ENCODE measurements at regions not wholly inside any gene's neighbourhood (a gene's known extent, or its start where the extent isn't known, plus 50 kb on each side); places are given as distances from the start of the nearest gene placed in this dataset.

DNA sequence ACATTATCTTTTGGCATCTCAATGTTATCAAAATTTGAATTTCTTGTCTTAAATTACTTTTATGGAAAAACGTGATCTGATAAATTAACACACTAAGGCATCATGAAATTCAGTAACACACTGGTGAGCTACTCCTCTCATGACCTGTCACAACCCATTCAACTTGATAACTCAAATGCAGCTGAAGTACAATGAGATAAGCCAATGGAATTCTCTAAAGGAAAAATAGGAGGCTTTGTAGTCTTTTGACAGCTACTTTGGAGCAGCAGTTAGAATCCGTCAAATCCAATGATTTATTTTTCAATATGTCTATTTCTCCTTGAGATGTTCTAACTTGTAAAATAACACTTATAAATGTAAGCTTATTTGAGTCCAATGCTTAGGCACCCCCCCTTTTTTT is 1029.4 kb downstream of the TRHDE start:
- ChIA-PET CTCF (no interaction called here), POLR2A (no interaction called here)
- Histone ChIP-seq H3K4me3 (ENCODE audit: low read length) (no peak overlapping the region), H3K4me1 (ENCODE audit: insufficient read depth, low read length) (no peaks in the 10 kb centered on the region), H3K27me3 (ENCODE audit: control insufficient read depth in 1 of 2, insufficient read depth in 2 of 2, low read length in 2 of 2) (no peaks in the 10 kb centered on the region), H3K9me3 (ENCODE audit: control insufficient read depth in 1 of 2, insufficient read depth in 1 of 2, low read length in 2 of 2) (peaks cover 0 to 5% of the 10 kb centered on the region in 2 experiments), H3K36me3 (ENCODE audit: insufficient read depth, low read length) (no peaks in the 10 kb centered on the region), H3K27ac (ENCODE audit: low read depth in 1 of 2, low read length in 2 of 2) (no peak overlapping the region)
- ATAC-seq (ENCODE audit: poor library complexity) (no peak), DNase-seq (no peak)
- Mint-ChIP-seq H3K4me3 (no peak overlapping the region), H3K9me3 (peaks cover 6% of the 10 kb centered on the region), H3K27me3 (no peaks in the 10 kb centered on the region), H3K36me3 (ENCODE audit: low read depth) (no peaks in the 10 kb centered on the region), H3K4me1 (ENCODE audit: low read depth) (no peaks in the 10 kb centered on the region), H3K27ac (no peak overlapping the region)
- intact Hi-C loops (cut with DNase I, micrococcal nuclease): no loop called here
- TF ChIP-seq, protein P1, sequence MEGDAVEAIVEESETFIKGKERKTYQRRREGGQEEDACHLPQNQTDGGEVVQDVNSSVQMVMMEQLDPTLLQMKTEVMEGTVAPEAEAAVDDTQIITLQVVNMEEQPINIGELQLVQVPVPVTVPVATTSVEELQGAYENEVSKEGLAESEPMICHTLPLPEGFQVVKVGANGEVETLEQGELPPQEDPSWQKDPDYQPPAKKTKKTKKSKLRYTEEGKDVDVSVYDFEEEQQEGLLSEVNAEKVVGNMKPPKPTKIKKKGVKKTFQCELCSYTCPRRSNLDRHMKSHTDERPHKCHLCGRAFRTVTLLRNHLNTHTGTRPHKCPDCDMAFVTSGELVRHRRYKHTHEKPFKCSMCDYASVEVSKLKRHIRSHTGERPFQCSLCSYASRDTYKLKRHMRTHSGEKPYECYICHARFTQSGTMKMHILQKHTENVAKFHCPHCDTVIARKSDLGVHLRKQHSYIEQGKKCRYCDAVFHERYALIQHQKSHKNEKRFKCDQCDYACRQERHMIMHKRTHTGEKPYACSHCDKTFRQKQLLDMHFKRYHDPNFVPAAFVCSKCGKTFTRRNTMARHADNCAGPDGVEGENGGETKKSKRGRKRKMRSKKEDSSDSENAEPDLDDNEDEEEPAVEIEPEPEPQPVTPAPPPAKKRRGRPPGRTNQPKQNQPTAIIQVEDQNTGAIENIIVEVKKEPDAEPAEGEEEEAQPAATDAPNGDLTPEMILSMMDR (IDR thresholded peaks at IDR 0.05): no peak

DNA sequence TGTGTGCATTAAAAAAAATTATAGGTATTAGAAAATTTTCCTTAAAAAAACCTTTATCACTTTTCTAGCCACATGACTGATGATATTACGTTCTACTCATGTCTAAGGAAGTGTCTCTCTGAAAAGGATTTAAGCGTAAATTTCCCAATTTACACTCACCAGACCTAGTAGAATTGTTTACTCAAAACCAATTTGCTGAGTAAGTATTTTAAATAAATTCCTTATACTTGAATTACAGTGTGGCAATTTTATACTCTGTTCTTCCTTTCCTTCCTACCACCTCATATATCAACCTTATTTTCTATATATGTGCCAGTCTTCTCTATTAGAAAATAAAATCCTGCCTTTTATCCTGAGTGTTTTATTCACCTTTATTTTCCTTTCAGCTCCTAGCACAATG is 1035.1 kb downstream of the TRHDE start:
- Mint-ChIP-seq H3K36me3 (ENCODE audit: low read depth) (no peaks in the 10 kb centered on the region), H3K27me3 (no peaks in the 10 kb centered on the region), H3K9me3 (peaks cover 8% of the 10 kb centered on the region), H3K27ac (no peak overlapping the region), H3K4me3 (no peak overlapping the region), H3K4me1 (ENCODE audit: low read depth) (no peaks in the 10 kb centered on the region)
- Histone ChIP-seq H3K36me3 (ENCODE audit: insufficient read depth, low read length) (no peaks in the 10 kb centered on the region), H3K27ac (ENCODE audit: low read depth in 1 of 2, low read length in 2 of 2) (no peak overlapping the region), H3K4me3 (ENCODE audit: low read length) (no peak overlapping the region), H3K27me3 (ENCODE audit: control insufficient read depth in 1 of 2, insufficient read depth in 2 of 2, low read length in 2 of 2) (no peaks in the 10 kb centered on the region), H3K9me3 (ENCODE audit: control insufficient read depth in 1 of 2, insufficient read depth in 1 of 2, low read length in 2 of 2) (peaks cover 0 to 3% of the 10 kb centered on the region in 2 experiments), H3K4me1 (ENCODE audit: insufficient read depth, low read length) (no peaks in the 10 kb centered on the region)
- TF ChIP-seq, protein P1 (IDR thresholded peaks at IDR 0.05): no peak
- ATAC-seq (ENCODE audit: poor library complexity) (no peak), DNase-seq (no peak)
- ChIA-PET POLR2A (no interaction called here), CTCF (interaction anchor here (0.6 kb wide), 1 partner anchor 1799 kb away, joined by 3 read pairs; no protein-coding TSS in a partner anchor)
- intact Hi-C loops (cut with DNase I, micrococcal nuclease): no loop called here

DNA sequence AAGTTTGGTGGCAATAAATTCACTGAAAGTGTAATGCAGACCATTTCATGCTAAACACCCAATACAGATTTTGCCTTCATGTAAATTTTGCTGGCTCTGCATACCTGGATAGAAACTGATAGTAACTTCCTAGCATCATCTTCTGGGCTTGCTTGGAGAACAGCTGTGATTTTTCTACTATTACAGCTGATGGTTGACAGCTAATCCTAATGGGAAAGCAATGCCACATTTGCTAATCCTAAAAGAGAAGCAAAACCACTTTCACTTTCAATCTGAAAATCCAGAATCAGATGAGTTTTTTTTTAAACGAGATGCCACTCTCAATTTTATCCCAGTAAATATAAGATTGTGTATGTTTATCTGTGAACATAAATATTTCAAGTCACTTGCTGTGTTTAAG is 1035.9 kb downstream of the TRHDE start:
- Histone ChIP-seq H3K27ac (ENCODE audit: low read depth in 1 of 2, low read length in 2 of 2) (no peak overlapping the region), H3K9me3 (ENCODE audit: control insufficient read depth in 1 of 2, insufficient read depth in 1 of 2, low read length in 2 of 2) (peaks cover 0 to 3% of the 10 kb centered on the region in 2 experiments), H3K4me3 (ENCODE audit: low read length) (no peak overlapping the region), H3K36me3 (ENCODE audit: insufficient read depth, low read length) (no peaks in the 10 kb centered on the region), H3K27me3 (ENCODE audit: control insufficient read depth in 1 of 2, insufficient read depth in 2 of 2, low read length in 2 of 2) (no peaks in the 10 kb centered on the region), H3K4me1 (ENCODE audit: insufficient read depth, low read length) (no peaks in the 10 kb centered on the region)
- ChIA-PET POLR2A (no interaction called here), CTCF (interaction anchor here (0.6 kb wide), 1 partner anchor 1800 kb away, joined by 3 read pairs; no protein-coding TSS in a partner anchor)
- Mint-ChIP-seq H3K27ac (no peak overlapping the region), H3K27me3 (no peaks in the 10 kb centered on the region), H3K4me1 (ENCODE audit: low read depth) (no peaks in the 10 kb centered on the region), H3K36me3 (ENCODE audit: low read depth) (no peaks in the 10 kb centered on the region), H3K9me3 (peaks cover 9% of the 10 kb centered on the region), H3K4me3 (no peak overlapping the region)
- DNase-seq (no peak), ATAC-seq (ENCODE audit: poor library complexity) (no peak)
- intact Hi-C loops (cut with DNase I, micrococcal nuclease): no loop called here
- TF ChIP-seq, protein P1 (IDR thresholded peaks at IDR 0.05): no peak
